HepG2 (cell line): ENCODE measurements at regions not wholly inside any gene's neighbourhood (a gene's known extent, or its start where the extent isn't known, plus 50 kb on each side); places are given as distances from the start of the nearest gene placed in this dataset.

Experiments
- ATAC-seq: fragments of 200-7000 bp; cut with Tn5 transposase; 3 replicates; pipeline ENCODE4 v1.9.1; 2020; ENCODE audit warnings: mild to moderate bottlenecking, moderate library complexity
- BruUV-seq: library from RNA; stranded (reverse); fragments of 400-500 nt; replicated peaks from 2 replicates; lab custom pipeline; 2021; lab: Mats Ljungman, UMichigan
- CTCF ChIA-PET: fragments of 300-600 bp; formaldehyde crosslinking; extraction: SDS; loops from one replicate; lab custom pipeline; 2021; ENCODE audit warnings: low total read pairs, inconsistent platforms, low intra/inter-chr PET ratio; lab: Yijun Ruan, JAX
- POLR2A ChIA-PET: fragments of 350-600 bp; sonication (Branson Sonifier 250); formaldehyde crosslinking; loops from one replicate; lab custom pipeline; 2020; ENCODE audit warnings: antibody characterized with exemption, inconsistent platforms; lab: Yijun Ruan, JAX
- DNase-seq: peaks from one replicate; pipeline ENCODE4 v3.0.0-alpha.2; 2015; ENCODE audit warnings: low spot score
- FAIRE-seq: peaks from 3 replicates; lab custom pipeline; 2011; peaks lifted over from hg19 to GRCh38; lab: Jason Lieb, UNC
- H2AFZ ChIP-seq: one replicate; pipeline ENCODE4 v1.6.1; 2011; ENCODE audit warnings: low read length, inconsistent platforms
- H3K27ac ChIP-seq: fragments of 300-600 bp; 3 replicates; pipeline ENCODE4 v1.8.0; 2011; ENCODE audit warnings: mixed run types, mild to moderate bottlenecking, mixed read lengths, low read length, inconsistent platforms; ENCODE audit not compliant: insufficient read depth; ENCODE audit errors: extremely low read length
- H3K27me3 ChIP-seq, 2 experiments: fragments of 200-600 bp in 1 of 2; 2 replicates in 1 of 2; 3 replicates in 1 of 2; pipeline versions ENCODE4 v1.6.0 to v1.8.0; 2011; ENCODE audit warnings: low read length in 2 of 2, mild to moderate bottlenecking in 2 of 2, moderate library complexity in 2 of 2, inconsistent platforms in 1 of 2; ENCODE audit not compliant: insufficient read depth in 2 of 2, control insufficient read depth in 1 of 2
- H3K36me3 ChIP-seq, 2 experiments: fragments of 200-600 bp in 1 of 2; replicated peaks in 1 of 2; 2 replicates in 1 of 2; 3 replicates in 1 of 2; pipeline versions ENCODE4 v1.5.1 to v1.8.0; 2011; ENCODE audit warnings: low read length in 2 of 2, inconsistent platforms in 1 of 2; ENCODE audit not compliant: insufficient read depth in 2 of 2, control insufficient read depth in 1 of 2
- H3K4me1 ChIP-seq: 2 replicates; pipeline ENCODE4 v1.5.1; 2012; ENCODE audit warnings: low read length, inconsistent platforms; ENCODE audit not compliant: insufficient read depth
- H3K4me2 ChIP-seq: 2 replicates; pipeline ENCODE4 v1.6.0; 2011; ENCODE audit warnings: low read depth, low read length, inconsistent platforms
- H3K4me3 ChIP-seq, 3 experiments: fragments of 200-600 bp in 1 of 3; sonication (generic), shearing (Covaris generic) in 1 of 3; replicated peaks in 1 of 3; 2 replicates each; pipeline ENCODE4 v1.5.1; 2011 to 2016; ENCODE audit warnings: low read length in 3 of 3, inconsistent platforms in 2 of 3, low read depth in 2 of 3, mild to moderate bottlenecking in 2 of 3, control low read depth in 1 of 3, mixed read lengths in 1 of 3; ENCODE audit not compliant: insufficient read depth in 1 of 3
- H3K79me2 ChIP-seq: one replicate; pipeline ENCODE4 v1.6.1; 2011; ENCODE audit warnings: low read length, inconsistent platforms; ENCODE audit not compliant: insufficient read depth
- H3K9ac ChIP-seq: 2 replicates; pipeline ENCODE4 v1.6.0; 2011; ENCODE audit warnings: mild to moderate bottlenecking, low read depth, low read length, inconsistent platforms; ENCODE audit not compliant: insufficient read depth
- H3K9me3 ChIP-seq: 2 replicates; pipeline ENCODE4 v1.5.1; 2012; ENCODE audit warnings: mild to moderate bottlenecking, low read length
- H4K20me1 ChIP-seq: 2 replicates; pipeline ENCODE4 v1.6.0; 2011; ENCODE audit warnings: inconsistent platforms, mild to moderate bottlenecking, low read length, moderate library complexity; ENCODE audit not compliant: insufficient read depth
- HIVEP1 ChIP-seq: sonication (generic); formaldehyde crosslinking; IDR thresholded peaks from 2 replicates; pipeline ENCODE4 v1.4.0; 2020; ENCODE audit warnings: mild to moderate bottlenecking, missing genetic modification reagents
- HOXA9 ChIP-seq: sonication (generic); formaldehyde crosslinking; IDR thresholded peaks from 2 replicates; pipeline ENCODE4 v1.8.1; 2022; ENCODE audit warnings: missing genetic modification reagents, mild to moderate bottlenecking, moderate library complexity, borderline replicate concordance
- KDM1A ChIP-seq: IDR thresholded peaks from 2 replicates; pipeline ENCODE4 v1.6.1; 2016; ENCODE audit warnings: missing compliant biosample characterization
- NR2F6 ChIP-seq, 2 experiments: IDR thresholded peaks; 2 replicates each; pipeline ENCODE4 v1.6.1; 2016; ENCODE audit warnings: antibody characterized with exemption in 1 of 2, mild to moderate bottlenecking in 1 of 2
- SNRNP70 ChIP-seq: fragments of 200-400 bp; formaldehyde crosslinking; IDR thresholded peaks from 2 replicates; pipeline ENCODE4 v1.6.1; 2017; ENCODE audit warnings: mild to moderate bottlenecking, low read depth, low read length, moderate library complexity
- ZFP36 ChIP-seq: fragments of 150-350 bp; IDR thresholded peaks from 2 replicates; pipeline ENCODE4 v1.6.1; 2018; ENCODE audit warnings: borderline replicate concordance, low read length, low read depth; ENCODE audit not compliant: partially characterized antibody
- ZNF124 ChIP-seq: sonication (generic); formaldehyde crosslinking; IDR thresholded peaks from 2 replicates; pipeline ENCODE4 v1.4.0; 2020; ENCODE audit warnings: missing genetic modification reagents
- ZNF430 ChIP-seq: sonication (generic); formaldehyde crosslinking; IDR thresholded peaks from 2 replicates; pipeline ENCODE4 v1.9.0; 2021; ENCODE audit warnings: mild to moderate bottlenecking, missing genetic modification reagents
- ZNF713 ChIP-seq: sonication (generic); formaldehyde crosslinking; IDR thresholded peaks from 2 replicates; pipeline ENCODE4 v1.4.0; 2020; ENCODE audit warnings: mild to moderate bottlenecking, missing genetic modification reagents
- WGBS: methylation state at CpG from one replicate; pipeline ENCODE4 v1.1.6; 2017; ENCODE audit warnings: low lambda C conversion rate; 5-methylcytosine and 5-hydroxymethylcytosine counted together
- in situ Hi-C: cut with HindIII; loops from 2 replicates; pipeline ENCODE4 v1.10.0; 2017; ENCODE audit warnings: low pct_unique_long_range_greater_than_20kb; ENCODE audit not compliant: extremely low pct_ligation_motif_present
- intact Hi-C: fragments of 100-400 bp; cut with micrococcal nuclease; formaldehyde crosslinking; loops from one replicate; pipeline ENCODE4 v1.10.0; 2022; ENCODE audit not compliant: unreplicated experiment
- TF ChIP-seq, protein P1 (sequence below), 2 experiments: fragments of 450-650 bp in 1 of 2; sonication (generic) in 1 of 2; formaldehyde crosslinking in 1 of 2; IDR thresholded peaks; 2 replicates each; pipeline versions ENCODE4 v1.6.1 to v1.8.0; 2016 to 2022; ENCODE audit warnings: antibody characterized with exemption in 1 of 2, mild to moderate bottlenecking in 1 of 2, missing genetic modification reagents in 1 of 2

DNA sequence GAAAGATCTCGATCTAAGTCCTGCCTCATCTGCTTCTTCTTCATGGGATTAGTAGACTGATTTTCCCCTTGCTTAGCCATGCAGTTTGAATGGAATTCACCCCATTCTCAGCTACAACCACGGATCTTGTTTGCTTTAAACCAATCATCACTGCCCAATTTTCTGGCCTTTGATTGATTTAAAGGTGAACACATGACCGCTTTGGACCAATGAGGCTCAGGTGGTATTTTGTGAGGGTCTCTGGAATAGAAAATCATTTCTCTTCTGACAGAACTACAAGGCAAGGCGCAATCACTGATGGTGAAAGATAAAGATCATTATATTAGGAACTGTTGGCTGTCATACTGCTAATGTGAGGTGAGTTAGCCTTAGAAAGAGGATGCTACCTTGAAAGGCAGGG, 213.0 kb upstream of the PLEKHG7 start:
- BruUV-seq, result no TSS peak
- no peaks in the 10 kb centered on the region for H3K27me3 ChIP-seq
- ChIA-PET POLR2A (no interaction called here), CTCF (no interaction called here)
- FAIRE-seq, result no peak
- no peaks in the 10 kb centered on the region for H4K20me1 ChIP-seq
- DNase-seq, result no peak
- in situ Hi-C loops, result no loop called here
- H3K4me1 ChIP-seq, result no peaks in the 10 kb centered on the region
- no peak overlapping the region for H3K4me3 ChIP-seq
- H3K36me3 ChIP-seq, result no peaks in the 10 kb centered on the region
- no peak overlapping the region for H2AFZ ChIP-seq
- no peak for ATAC-seq
- TF ChIP-seq SNRNP70 (no peak), ZFP36 (no peak), HOXA9 (CRISPR knock-in tag) (no peak), ZNF124 (CRISPR knock-in tag) (no peak), ZNF430 (CRISPR knock-in tag) (no peak), KDM1A (CRISPR knock-in tag) (no peak), NR2F6 (IDR thresholded peaks at IDR 0.05) (no peak), NR2F6 (CRISPR knock-in tag; IDR thresholded peaks at IDR 0.05) (no peak), ZNF713 (CRISPR knock-in tag) (no peak), HIVEP1 (no peak)
- TF ChIP-seq, protein P1, sequence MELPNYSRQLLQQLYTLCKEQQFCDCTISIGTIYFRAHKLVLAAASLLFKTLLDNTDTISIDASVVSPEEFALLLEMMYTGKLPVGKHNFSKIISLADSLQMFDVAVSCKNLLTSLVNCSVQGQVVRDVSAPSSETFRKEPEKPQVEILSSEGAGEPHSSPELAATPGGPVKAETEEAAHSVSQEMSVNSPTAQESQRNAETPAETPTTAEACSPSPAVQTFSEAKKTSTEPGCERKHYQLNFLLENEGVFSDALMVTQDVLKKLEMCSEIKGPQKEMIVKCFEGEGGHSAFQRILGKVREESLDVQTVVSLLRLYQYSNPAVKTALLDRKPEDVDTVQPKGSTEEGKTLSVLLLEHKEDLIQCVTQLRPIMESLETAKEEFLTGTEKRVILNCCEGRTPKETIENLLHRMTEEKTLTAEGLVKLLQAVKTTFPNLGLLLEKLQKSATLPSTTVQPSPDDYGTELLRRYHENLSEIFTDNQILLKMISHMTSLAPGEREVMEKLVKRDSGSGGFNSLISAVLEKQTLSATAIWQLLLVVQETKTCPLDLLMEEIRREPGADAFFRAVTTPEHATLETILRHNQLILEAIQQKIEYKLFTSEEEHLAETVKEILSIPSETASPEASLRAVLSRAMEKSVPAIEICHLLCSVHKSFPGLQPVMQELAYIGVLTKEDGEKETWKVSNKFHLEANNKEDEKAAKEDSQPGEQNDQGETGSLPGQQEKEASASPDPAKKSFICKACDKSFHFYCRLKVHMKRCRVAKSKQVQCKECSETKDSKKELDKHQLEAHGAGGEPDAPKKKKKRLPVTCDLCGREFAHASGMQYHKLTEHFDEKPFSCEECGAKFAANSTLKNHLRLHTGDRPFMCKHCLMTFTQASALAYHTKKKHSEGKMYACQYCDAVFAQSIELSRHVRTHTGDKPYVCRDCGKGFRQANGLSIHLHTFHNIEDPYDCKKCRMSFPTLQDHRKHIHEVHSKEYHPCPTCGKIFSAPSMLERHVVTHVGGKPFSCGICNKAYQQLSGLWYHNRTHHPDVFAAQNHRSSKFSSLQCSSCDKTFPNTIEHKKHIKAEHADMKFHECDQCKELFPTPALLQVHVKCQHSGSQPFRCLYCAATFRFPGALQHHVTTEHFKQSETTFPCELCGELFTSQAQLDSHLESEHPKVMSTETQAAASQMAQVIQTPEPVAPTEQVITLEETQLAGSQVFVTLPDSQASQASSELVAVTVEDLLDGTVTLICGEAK (IDR thresholded peaks at IDR 0.05), result no peak
- TF ChIP-seq, protein P1 (CRISPR knock-in tag; IDR thresholded peaks at IDR 0.05), result no peak
- 7% methylated on average over 4 of the region's 4 CpGs for WGBS
- H3K9ac ChIP-seq, result no peak overlapping the region
- no peak overlapping the region for H3K27ac ChIP-seq
- no peaks in the 10 kb centered on the region for H3K9me3 ChIP-seq
- H3K79me2 ChIP-seq, result no peaks in the 10 kb centered on the region
- intact Hi-C loops, result no loop called here
- no peak overlapping the region for H3K4me2 ChIP-seq
